ENCODE measurements at regions not wholly inside any gene's neighbourhood (a gene's known extent, or its start where the extent isn't known, plus 50 kb on each side); places are given as distances from the start of the nearest gene placed in this dataset.

GRCh38 chr12:84730561-84731162 lies 181.9 kb downstream of the SLC6A15 start:
- TF ChIP-seq EZH2 (IDR thresholded peaks at IDR 0.05) (no peak), POLR2AphosphoS5 (IDR thresholded peaks at IDR 0.05; ENCODE audit: borderline replicate concordance, low read depth, low read length) (no peak)
